Ascending aorta (tissue), 2 donors: ENCODE measurements at regions not wholly inside any gene's neighbourhood (a gene's known extent, or its start where the extent isn't known, plus 50 kb on each side); places are given as distances from the start of the nearest gene placed in this dataset.

Experiments used
- DNase-seq, 2 donors: peaks; one replicate each; pipeline ENCODE4 v3.0.0-alpha.2; 2019; ENCODE audit warnings: low spot score in 2 of 2
- H3K27ac ChIP-seq, 2 donors: fragments of 200-600 bp; sonication (generic); one replicate each; pipeline ENCODE4 v1.5.1; 2016 to 2017; ENCODE audit warnings: mild to moderate bottlenecking in 1 of 2
- H3K27me3 ChIP-seq: fragments of 200-600 bp; sonication (generic); one replicate; pipeline ENCODE4 v1.5.1; 2017
- H3K36me3 ChIP-seq, 2 donors: fragments of 200-600 bp; sonication (generic); one replicate each; pipeline ENCODE4 v1.5.1; 2016
- H3K4me1 ChIP-seq, 2 donors: fragments of 200-600 bp; sonication (generic); one replicate each; pipeline ENCODE4 v1.5.1; 2016 to 2017; ENCODE audit warnings: mild to moderate bottlenecking in 1 of 2
- H3K4me3 ChIP-seq, 2 donors: fragments of 200-600 bp; sonication (generic); one replicate each; pipeline ENCODE4 v1.5.1; 2016 to 2017; ENCODE audit warnings: mild to moderate bottlenecking in 1 of 2
- H3K9me3 ChIP-seq, 2 donors: fragments of 200-600 bp; sonication (generic); one replicate each; pipeline ENCODE4 v1.5.1; 2016
- CTCF ChIP-seq, 3 experiments: fragments of 200-600 bp in 2 of 3; fragments of 450-650 bp in 1 of 3; sonication (generic) in 2 of 3; IDR thresholded peaks; one replicate each; pipeline ENCODE4 v1.5.1; 2016 to 2019; ENCODE audit warnings: antibody characterized with exemption in 3 of 3, mild to moderate bottlenecking in 1 of 3, moderate library complexity in 1 of 3
- intact Hi-C: fragments of 100-400 bp; cut with DNase I; formaldehyde crosslinking; loops from one replicate; pipeline ENCODE4 v1.15.1; 2023

- no peaks in the 10 kb centered on the region for H3K27me3 ChIP-seq
- DNase-seq = no peak
- no peaks in the 10 kb centered on the region for H3K36me3 ChIP-seq
- H3K4me1 ChIP-seq = no peaks in the 10 kb centered on the region
- no peak for TF ChIP-seq CTCF (IDR thresholded peaks at IDR 0.05)
- H3K27ac ChIP-seq = no peak overlapping the region
- H3K4me3 ChIP-seq = no peak overlapping the region
- no peaks in the 10 kb centered on the region for H3K9me3 ChIP-seq
- intact Hi-C loops = no loop called here
Measured at GRCh38 chr14:26982071-26982470, 384.2 kb upstream of the NOVA1 start.

GRCh38 chr14:26984311-26985177 is 386.7 kb upstream of the NOVA1 start:
- H3K9me3 ChIP-seq = no peaks in the 10 kb centered on the region
- intact Hi-C loops = no loop called here
- no peaks in the 10 kb centered on the region for H3K27me3 ChIP-seq
- H3K27ac ChIP-seq = no peak overlapping the region
- H3K4me3 ChIP-seq = no peak overlapping the region
- H3K4me1 ChIP-seq = no peaks in the 10 kb centered on the region
- no peaks in the 10 kb centered on the region for H3K36me3 ChIP-seq
- TF ChIP-seq CTCF (IDR thresholded peaks at IDR 0.05) = peak in 2 of 3 experiments; percentile 49 to 57
- DNase-seq = peak in 1 of 2 donors; percentile 72

- DNase-seq = no peak
- H3K4me1 ChIP-seq = no peaks in the 10 kb centered on the region
- TF ChIP-seq CTCF (IDR thresholded peaks at IDR 0.05) = no peak
- no peaks in the 10 kb centered on the region for H3K27me3 ChIP-seq
- H3K36me3 ChIP-seq = no peaks in the 10 kb centered on the region
- H3K4me3 ChIP-seq = no peak overlapping the region
- no peaks in the 10 kb centered on the region for H3K9me3 ChIP-seq
- intact Hi-C loops = no loop called here
- H3K27ac ChIP-seq = no peak overlapping the region
Measured at GRCh38 chr14:26987744-26988363, 390.0 kb upstream of the NOVA1 start.

- no peak for DNase-seq
- Histone ChIP-seq H3K4me1 (no peaks in the 10 kb centered on the region), H3K4me3 (no peak overlapping the region), H3K9me3 (no peaks in the 10 kb centered on the region), H3K27me3 (no peaks in the 10 kb centered on the region), H3K36me3 (no peaks in the 10 kb centered on the region), H3K27ac (no peak overlapping the region)
- intact Hi-C loops = no loop called here
- TF ChIP-seq CTCF (IDR thresholded peaks at IDR 0.05) = no peak
Measured at GRCh38 chr14:26990946-26991345, 393.1 kb upstream of the NOVA1 start.

GRCh38 chr14:26992403-26993115 is 394.7 kb upstream of the NOVA1 start:
- no peak for TF ChIP-seq CTCF (IDR thresholded peaks at IDR 0.05)
- no peak for DNase-seq
- Histone ChIP-seq H3K9me3 (no peaks in the 10 kb centered on the region), H3K27ac (no peak overlapping the region), H3K27me3 (no peaks in the 10 kb centered on the region), H3K4me3 (no peak overlapping the region), H3K36me3 (no peaks in the 10 kb centered on the region), H3K4me1 (no peaks in the 10 kb centered on the region)
- intact Hi-C loops = no loop called here
